NCI-H1694 treated with DMSO at 0.1 percent for 48 hours (cell line): ENCODE measurements at regions not wholly inside any gene's neighbourhood (a gene's known extent, or its start where the extent isn't known, plus 50 kb on each side); places are given as distances from the start of the nearest gene placed in this dataset.
"Not testable (repeated sequence)": the region's sequence is repeated elsewhere in the genome, so short reads cannot be mapped to it uniquely, and the experiment has no call there.

ENCODE experiments used
- DNase-seq: peaks from one replicate; lab custom pipeline; 2025; lab: John Stamatoyannopoulos, UW

DNA sequence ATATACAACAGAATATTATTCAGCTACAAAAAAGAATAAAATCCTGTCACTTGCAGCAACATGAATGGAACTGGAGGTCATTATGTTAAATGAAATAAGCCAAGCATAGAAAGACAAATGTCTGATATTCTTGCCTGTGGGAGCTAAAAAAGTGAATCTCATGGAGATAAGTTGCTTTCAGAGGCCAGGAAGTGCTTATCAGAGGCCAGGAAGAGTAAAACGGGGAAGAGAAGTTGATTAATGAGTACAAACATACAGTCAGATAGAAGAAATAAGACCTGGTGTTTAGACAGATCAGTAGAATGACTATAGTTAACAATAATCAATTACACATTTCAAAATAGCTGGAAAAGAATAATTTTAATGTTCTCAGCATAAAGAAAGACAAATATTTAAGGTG is 54.4 kb upstream of the CPHXL start:
- DNase-seq, result no peak

DNA sequence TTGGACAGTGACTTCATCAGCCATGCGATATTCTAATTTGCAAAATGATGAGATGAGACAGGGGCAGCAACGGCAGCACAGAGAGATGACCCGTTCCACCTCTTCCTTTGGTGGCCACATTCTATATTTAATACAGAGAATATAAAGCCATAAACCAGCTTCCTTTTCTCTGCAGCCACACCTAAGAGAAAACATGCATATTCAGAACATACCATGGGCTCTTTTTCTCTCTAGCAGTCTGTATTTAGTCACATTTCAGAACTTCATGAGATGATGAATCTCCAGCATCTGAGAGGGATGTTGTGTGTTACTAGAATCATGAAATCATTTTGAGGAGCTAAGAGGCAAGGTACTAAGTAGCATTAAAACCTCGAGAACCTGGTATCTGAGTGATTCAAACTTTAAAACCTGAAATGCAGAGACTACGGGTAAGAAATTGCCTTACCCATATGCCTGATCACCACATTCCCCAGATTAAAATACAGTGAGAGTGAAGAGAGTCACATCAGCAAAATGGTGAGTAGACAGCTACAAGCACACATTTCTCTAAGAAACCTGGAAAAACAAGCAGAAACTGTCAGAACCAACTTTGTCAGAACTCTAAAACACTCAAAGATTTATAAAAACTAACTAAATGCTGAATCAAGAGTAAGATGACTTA is 55.5 kb upstream of the CPHXL start:
- no peak for DNase-seq

GRCh38 chr16:75787440-75787839 is 61.1 kb upstream of the CPHXL start:
- DNase-seq, result no peak

- DNase-seq, result peak; percentile 56
These were observed 62.9 kb upstream of the CPHXL start for GRCh38 chr16:75789237-75789636.

GRCh38 chr16:75792771-75793492 is 66.6 kb upstream of the CPHXL start:
- DNase-seq, result no peak

DNA sequence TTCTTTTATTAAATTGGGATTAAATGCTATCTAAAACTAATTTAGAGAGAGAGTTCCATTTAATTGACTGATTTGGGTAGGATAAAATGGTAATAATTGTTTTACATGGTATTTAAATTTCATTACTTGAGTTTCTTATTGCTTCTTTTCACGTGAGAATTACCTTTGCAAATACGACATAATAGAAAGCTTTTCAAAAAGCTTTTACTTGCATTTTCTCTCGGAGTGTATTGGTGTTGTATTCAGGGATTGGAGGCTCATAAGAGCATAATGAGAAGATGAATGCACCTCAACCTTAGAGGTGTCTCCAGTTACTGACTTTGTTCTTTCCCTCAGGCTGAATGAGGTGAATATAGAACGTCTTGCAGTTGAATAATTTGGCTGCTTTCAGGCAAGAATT is 67.4 kb upstream of the CPHXL start:
- DNase-seq, result no peak

- DNase-seq, result no peak
These were observed 68.1 kb upstream of the CPHXL start for GRCh38 chr16:75794426-75794825.

DNA sequence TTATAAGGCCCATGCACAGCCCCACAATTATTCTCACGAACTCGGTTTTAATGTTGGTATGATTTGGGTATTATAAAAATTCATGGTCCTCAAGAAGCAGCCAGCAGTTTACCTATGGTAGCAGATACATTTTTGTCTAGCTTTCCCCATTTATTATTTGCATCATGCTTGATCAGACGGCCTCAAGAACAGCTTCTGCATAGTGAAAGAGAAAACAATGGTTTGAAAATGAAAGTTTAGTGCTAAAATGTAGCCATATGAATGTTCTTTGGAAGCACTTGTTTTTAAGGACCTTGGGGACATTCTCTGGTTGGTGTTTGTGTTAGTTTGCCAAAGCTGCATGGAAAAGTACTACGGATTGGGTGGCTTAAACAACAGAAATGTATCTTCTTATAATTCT is 72.4 kb upstream of the CPHXL start:
- no peak for DNase-seq

DNA sequence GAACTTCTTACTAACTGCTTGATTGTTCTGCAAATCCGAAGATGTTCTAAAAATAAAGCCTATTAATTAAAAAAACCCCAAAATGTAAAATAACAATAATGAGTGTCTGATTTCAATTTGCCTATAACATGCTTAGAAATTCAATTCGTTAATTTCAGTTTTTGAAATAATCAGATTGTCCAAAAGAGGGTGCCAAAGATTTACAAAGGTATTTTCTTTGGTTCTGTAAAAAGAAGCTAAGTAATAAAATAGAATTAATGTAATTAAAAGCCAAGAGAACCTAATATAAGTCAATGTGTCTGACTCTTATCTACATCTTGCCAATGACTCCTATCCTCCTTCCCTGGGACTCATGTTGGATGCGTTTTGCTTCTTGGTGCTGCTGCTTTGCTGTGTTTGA is 75.0 kb upstream of the CPHXL start:
- peak; percentile 27 for DNase-seq

GRCh38 chr16:75803753-75804152 is 77.5 kb upstream of the CPHXL start:
- no peak for DNase-seq

DNA sequence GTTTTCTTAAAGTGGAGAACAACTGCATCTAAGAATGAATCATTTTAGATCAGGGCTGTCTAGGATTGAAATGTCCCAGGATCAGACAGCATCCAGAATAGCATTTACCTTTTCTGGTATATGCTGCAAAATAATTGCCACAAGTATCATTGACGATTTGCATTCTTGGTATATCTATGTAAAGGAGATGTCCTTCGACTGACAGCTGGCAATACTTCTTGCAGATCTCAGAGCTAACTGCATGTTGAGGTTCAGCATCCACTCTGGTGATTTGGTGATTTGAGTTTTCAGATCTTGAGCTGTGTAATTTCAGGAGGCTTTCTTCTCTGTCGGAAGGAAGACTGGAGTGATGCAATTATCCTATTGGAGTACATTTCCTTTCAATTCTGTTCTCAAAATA is 78.1 kb upstream of the CPHXL start:
- DNase-seq, result no peak

DNA sequence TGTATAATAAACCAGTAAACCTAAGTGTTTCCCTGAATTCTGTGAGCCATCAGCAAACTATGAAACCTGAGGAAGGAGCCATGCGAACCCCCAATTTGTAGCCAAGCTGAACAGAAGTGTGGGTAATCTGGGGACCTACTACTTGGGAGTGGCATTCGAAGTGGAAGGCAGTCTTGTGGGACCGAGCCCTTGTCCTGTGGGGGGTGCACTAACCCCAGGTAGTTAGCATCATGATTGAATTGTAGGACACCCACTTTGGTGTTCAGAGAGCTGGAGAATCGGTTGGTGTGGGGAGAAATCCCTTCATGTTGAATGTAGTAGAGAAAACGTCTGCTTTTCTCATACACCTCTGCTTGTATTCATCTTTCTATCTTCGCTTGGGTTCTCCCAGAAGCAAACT is 79.7 kb upstream of the CPHXL start:
- DNase-seq, result no peak

- DNase-seq, result no peak
These were observed 80.2 kb upstream of the CPHXL start for GRCh38 chr16:75806487-75806886.

- no peak for DNase-seq
These were observed 84.1 kb upstream of the CPHXL start for GRCh38 chr16:75810342-75810741.

DNA sequence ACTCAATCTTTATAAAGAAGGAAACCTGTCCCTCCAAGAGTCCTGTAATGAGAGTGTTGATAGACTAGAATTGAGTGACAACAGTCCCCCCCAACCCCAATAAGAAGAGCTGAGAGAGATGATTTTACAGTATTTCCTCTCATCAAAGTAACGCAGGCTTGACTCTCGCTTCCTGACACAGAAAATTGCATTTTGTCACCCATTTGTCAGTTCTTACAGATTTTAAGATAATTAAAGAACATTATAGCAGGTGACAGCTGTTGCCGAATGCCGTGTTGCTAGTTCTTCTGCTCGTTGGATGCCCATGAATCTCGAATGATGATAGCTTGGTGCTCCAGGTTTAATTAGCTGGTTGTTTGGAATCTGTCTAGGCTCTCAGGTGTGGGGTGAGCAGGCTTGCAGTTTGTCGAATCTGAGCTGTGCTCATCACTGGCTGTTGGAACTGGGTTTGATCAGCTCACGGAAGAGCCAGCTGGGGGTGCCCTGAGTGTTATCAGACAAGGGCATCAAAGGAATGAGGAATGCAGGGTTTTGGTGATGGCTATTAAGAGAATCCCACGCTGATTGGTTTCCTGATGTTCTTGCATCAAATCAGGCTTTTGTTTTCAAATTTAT is 84.8 kb upstream of the CPHXL start:
- DNase-seq, result peak; percentile 20

DNA sequence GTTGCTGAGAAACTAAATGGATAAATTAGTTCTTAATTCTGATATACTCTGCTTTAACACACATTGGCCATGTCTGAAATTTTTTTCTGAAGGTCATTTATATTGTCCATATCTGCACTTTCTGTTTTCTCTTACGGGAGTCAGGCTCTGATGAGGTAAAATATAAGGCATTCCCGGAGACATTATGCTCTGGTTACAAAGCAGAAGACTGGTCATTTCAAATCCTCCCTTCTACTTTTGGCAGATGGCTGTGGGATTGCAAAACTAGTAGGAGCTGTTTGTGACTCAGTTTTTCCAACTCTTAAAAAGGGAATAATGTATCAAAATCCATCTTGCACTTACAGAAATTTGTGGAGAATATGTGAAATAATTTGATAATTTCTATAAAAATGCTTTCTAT is 92.2 kb upstream of the CPHXL start:
- DNase-seq, result no peak

GRCh38 chr16:75820672-75821071 is 94.4 kb upstream of the CPHXL start:
- no peak for DNase-seq

GRCh38 chr16:75821117-75821516 is 94.8 kb upstream of the CPHXL start:
- no peak for DNase-seq

DNA sequence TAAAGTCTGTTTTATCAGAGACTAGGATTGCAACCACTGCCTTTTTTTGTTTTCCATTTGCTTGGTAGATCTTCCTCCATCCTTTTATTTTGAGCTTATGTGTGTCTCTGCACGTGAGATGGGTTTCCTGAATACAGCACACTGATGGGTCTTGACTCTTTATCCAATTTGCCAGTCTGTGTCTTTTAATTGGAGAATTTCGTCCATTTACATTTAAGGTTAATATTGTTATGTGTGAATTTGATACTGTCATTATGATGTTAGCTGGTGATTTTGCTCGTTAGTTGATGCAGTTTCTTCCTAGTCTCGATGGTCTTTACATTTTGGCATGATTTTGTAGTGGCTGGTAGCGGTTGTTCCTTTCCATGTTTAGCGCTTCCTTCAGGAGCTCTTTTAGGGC is 99.5 kb upstream of the CPHXL start:
- not testable (repeated sequence) for DNase-seq

- not testable (repeated sequence) for DNase-seq
These were observed 101.2 kb upstream of the CPHXL start for GRCh38 chr16:75827372-75828038.

DNA sequence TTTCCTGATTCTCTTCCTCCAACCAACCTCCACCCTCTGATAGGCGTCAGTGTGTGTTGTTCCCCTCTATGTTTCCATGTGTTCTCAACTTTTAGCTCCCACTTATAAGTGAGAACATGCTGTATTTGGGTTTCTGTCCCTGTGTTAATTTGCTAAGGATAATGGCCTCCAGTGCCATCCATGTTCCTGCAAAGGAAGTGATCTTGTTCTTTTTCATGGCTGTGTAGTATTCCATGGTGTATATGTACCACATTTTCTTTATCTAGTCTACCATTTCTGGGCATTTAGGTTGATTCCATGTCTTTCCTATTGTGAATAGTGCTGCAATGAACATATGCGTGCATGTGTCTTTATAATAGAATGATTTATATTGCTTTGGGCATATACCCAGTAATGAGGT is 107.1 kb upstream of the CPHXL start:
- not testable (repeated sequence) for DNase-seq

GRCh38 chr16:75836347-75837010 is 110.2 kb upstream of the CPHXL start:
- no peak for DNase-seq
